ENCODE measurements at regions not wholly inside any gene's neighbourhood (a gene's known extent, or its start where the extent isn't known, plus 50 kb on each side); places are given as distances from the start of the nearest gene placed in this dataset.
"Not testable (repeated sequence)": the region's sequence is repeated elsewhere in the genome, so short reads cannot be mapped to it uniquely, and the experiment has no call there.

- POLR2A ChIA-PET, result no interaction called here
- CTCF ChIA-PET, result no interaction called here
These were observed 109.9 kb downstream of the TMEM182 start for GRCh38 chr2:102871707-102872106.

DNA sequence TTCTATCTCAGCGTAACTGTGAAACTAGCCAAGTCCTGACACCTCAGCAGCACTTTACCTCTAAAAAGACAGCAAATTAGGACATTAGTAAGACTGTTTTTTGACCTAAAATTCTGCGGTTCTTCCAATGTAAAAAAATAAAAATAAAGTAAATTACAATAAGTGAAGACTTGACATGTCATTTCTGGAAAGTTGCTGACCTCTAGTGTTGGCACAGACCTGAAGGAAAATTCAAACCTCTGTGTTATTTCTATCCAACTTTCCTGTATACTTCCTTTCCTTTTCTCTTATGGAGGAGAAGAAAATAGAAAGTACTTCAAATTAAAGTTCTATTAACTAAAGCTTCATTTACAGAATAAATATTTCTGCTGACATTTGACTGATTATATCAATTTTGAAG, 110.6 kb downstream of the TMEM182 start:
- POLR2A ChIA-PET, result no interaction called here
- CTCF ChIA-PET, result no interaction called here

- CTCF ChIA-PET, POLR2A ChIA-PET: not testable (repeated sequence)
These were observed 117.7 kb downstream of the TMEM182 start for GRCh38 chr2:102879513-102879912.

DNA sequence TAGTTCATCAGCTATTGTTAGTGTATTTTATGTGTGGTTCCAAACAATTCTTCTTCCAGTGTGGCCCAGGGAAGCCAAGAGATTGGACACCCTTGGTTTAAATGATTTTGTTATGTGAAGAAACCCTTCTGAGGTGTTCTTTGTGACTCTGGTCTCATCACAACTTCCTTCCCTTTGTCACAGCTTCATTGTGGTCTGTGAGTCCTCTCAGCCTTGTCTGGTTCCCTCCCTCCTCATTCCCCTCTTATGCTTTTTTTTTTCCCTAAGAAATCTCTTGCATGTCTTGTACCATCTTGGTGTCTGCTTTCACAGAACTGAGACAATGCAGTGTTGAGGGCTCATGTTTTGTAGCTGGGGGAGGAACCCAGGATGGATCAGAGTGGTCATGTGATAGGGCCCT, 118.9 kb downstream of the TMEM182 start:
- POLR2A ChIA-PET, result no interaction called here
- CTCF ChIA-PET, result no interaction called here

DNA sequence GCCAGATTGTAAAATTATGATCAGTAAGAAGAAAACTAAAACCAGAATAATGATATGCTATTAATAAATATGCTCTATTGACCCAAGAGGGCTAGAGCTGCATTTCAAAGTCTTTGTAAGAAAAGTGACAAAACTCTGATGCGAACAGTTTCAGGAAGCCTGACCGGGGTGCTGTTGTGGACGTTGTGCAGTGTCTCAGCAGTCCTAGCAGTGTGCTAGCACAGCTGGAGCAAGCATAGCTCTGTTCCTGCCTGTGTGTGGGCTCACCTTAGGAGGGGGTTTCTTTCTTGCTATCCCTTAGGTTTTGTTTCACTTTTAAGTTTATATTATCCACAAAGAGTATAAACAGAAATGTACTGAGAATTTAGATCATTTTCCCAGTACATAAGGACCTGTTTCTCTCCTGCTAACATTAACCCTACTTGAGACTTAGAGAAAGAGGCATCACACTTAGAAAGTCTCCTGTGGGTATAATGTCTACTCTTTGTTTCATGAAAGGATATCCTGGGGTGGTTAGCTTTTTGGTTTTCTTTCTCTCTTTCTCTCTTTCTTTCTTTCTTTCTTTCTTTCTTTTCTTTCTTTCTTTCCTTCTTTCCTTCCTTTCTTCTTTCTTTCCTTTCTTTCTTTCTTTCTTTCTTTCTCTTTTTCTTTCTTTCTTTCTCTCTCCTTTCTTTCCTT, 124.5 kb downstream of the TMEM182 start:
- POLR2A ChIA-PET, result no interaction called here
- CTCF ChIA-PET, result no interaction called here

DNA sequence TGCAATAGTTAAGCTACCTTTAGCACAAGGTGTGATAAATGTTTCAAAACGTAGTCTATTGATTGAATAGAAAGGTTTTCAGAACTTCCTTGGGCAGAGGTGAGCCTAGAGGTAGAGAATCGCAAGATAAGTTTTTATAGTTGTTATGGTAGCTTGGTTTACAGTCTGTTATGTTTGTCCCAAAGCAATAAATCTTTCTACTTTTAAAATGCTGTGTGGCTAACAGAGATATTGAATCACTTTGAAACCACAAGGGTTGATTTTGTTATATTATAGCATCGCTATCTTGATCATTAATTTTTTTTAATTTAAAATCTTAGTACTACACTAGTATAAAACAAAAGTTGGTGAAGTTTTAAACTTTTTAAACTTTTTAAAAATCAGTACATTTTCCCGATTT, 126.7 kb downstream of the TMEM182 start:
- CTCF ChIA-PET, result no interaction called here
- POLR2A ChIA-PET, result no interaction called here

DNA sequence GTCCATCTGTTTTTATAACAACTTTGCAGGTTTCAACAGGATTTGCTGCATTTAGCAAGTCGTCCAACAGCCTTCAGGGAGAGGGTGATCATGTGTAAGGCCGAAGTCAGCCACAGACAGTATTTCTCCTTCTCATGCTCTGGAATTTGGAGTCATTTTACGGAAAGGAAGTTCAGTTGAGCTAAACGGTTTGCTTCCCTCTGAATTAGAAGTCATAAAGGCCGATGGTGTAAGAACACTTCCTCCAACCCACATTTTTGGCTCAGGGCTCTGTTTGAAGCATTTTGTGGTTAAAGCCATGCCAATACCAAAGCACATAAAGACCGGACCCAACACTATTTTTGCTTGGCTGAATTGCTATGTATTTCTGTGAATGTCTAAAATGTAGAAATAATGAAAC, 129.5 kb downstream of the TMEM182 start:
- ChIA-PET CTCF (no interaction called here), POLR2A (no interaction called here)

DNA sequence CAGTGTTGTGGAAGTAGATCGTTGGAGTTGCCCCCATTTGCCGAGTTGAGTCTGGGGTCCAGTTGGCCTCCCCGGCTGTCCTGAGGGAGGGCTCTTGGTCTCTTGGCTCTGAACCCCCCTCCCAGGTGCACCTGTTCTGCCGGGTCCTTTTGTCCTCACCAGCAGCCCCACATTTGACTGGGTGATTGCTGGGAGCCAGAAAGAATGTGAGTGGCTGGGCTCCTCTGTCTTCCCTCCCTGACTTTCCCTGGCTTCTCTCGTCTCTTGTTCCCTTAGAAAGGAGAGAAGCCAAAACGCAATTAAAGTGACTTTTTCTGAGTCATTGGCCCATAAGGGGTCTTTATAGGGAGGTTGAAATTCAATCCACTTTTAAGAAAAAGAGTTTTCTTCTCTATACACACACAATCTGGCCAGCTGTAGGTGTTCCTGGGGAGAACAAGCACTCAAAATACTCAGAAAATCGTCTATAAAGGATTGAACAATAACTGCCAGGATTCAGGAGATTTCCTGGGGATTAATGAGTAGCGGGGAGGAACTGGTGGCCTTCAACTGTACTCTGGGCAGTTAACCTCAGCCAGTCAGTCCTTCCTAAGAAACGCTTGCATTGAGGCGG, 131.0 kb downstream of the TMEM182 start:
- CTCF ChIA-PET, result no interaction called here
- POLR2A ChIA-PET, result no interaction called here

GRCh38 chr2:102893870-102894269, 132.0 kb downstream of the TMEM182 start:
- ChIA-PET CTCF (no interaction called here), POLR2A (no interaction called here)

DNA sequence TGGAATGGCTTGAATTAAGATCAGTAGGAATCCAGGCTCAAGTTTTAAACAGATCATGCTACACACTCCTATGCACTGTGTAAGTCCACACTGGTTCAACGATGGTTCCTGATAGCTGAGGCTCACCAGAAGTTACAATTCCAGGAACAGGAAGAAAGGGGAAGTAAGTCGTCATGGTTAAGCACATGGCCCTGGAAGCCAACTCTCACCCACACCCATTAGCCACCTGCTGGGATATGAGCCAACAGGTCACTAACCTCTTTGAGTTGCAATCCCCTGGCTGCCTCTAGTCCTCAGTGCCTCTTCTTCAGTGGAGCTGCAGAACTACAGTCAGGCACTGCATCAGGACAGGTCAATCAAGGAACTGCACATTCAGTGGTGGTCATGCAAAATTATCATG, 133.5 kb downstream of the TMEM182 start:
- ChIA-PET POLR2A (no interaction called here), CTCF (no interaction called here)

- CTCF ChIA-PET, POLR2A ChIA-PET: not testable (repeated sequence)
These were observed 147.4 kb downstream of the TMEM182 start for GRCh38 chr2:102909240-102909639.

GRCh38 chr2:102910724-102911123, 148.9 kb downstream of the TMEM182 start:
- POLR2A ChIA-PET, result no interaction called here

GRCh38 chr2:102915128-102915527, 153.3 kb downstream of the TMEM182 start:
- ChIA-PET POLR2A (no interaction called here), CTCF (no interaction called here)

More at GRCh38 chr2:102910724-102911123, 148.9 kb downstream of the TMEM182 start:
- CTCF ChIA-PET, result no interaction called here

GRCh38 chr2:102922321-102922720, 160.5 kb downstream of the TMEM182 start:
- CTCF ChIA-PET, result no interaction called here

GRCh38 chr2:102925003-102925402, 163.2 kb downstream of the TMEM182 start:
- CTCF ChIA-PET, result no interaction called here
- POLR2A ChIA-PET, result no interaction called here

More at GRCh38 chr2:102922321-102922720, 160.5 kb downstream of the TMEM182 start:
- POLR2A ChIA-PET, result no interaction called here

GRCh38 chr2:102927854-102928267, 166.0 kb downstream of the TMEM182 start:
- ChIA-PET CTCF (no interaction called here), POLR2A (no interaction called here)

GRCh38 chr2:102929721-102930120, 167.9 kb downstream of the TMEM182 start:
- ChIA-PET POLR2A (no interaction called here), CTCF (no interaction called here)

GRCh38 chr2:102932501-102932900, 170.7 kb downstream of the TMEM182 start:
- POLR2A ChIA-PET, result no interaction called here

DNA sequence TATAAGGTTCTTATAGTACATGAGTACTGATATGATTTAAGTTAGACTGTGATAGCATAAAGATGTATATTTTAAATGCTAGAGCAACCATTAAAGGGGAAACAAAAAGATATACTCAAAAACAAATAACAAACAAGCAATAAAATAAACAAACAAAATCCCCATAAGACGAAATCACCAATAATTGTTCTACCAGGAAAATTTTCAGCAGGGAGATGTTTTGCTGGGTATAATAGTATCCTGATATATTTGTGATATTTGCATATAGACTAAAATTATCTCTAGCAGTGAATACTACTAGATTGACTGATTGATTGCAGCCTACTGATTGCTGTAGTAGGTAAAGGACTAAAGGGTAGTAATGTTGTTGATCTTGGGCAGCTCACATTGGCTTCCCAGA, 177.4 kb downstream of the TMEM182 start:
- POLR2A ChIA-PET, result no interaction called here
- CTCF ChIA-PET, result interaction anchor here (0.6 kb wide), 1 partner anchor 54 kb away, joined by 3 read pairs; no protein-coding TSS in a partner anchor

More at GRCh38 chr2:102932501-102932900, 170.7 kb downstream of the TMEM182 start:
- CTCF ChIA-PET, result no interaction called here

GRCh38 chr2:102940684-102941083, 178.9 kb downstream of the TMEM182 start:
- ChIA-PET CTCF (no interaction called here), POLR2A (no interaction called here)

DNA sequence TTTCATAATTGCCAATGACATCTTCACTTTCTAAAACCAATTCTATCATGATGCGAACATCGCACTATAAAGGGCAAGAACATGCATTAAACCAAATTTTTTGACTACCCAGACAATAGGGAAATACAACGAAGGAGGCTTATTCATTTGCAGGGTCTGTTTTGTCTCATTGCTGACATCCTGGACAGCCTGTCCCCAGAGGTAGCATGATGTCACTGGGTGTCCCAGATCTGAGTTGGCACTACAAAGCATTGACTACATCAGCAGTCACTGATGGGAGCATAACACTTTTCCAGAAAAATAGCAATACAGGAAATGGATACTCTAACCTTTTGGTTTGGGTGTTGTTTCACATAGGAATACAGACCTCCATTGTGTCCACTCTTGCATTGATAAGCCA, 180.3 kb downstream of the TMEM182 start:
- CTCF ChIA-PET, result no interaction called here
- POLR2A ChIA-PET, result no interaction called here

- POLR2A ChIA-PET, result no interaction called here
These were observed 181.4 kb downstream of the TMEM182 start for GRCh38 chr2:102943251-102943650.

More at GRCh38 chr2:102943251-102943650, 181.4 kb downstream of the TMEM182 start:
- CTCF ChIA-PET, result no interaction called here

All from activated CD8-positive, alpha-beta memory T cell treated with anti-CD3 and anti-CD28 coated beads for 36 hours (primary cell).